ENCODE measurements at regions not wholly inside any gene's neighbourhood (a gene's known extent, or its start where the extent isn't known, plus 50 kb on each side); places are given as distances from the start of the nearest gene placed in this dataset.

DNA sequence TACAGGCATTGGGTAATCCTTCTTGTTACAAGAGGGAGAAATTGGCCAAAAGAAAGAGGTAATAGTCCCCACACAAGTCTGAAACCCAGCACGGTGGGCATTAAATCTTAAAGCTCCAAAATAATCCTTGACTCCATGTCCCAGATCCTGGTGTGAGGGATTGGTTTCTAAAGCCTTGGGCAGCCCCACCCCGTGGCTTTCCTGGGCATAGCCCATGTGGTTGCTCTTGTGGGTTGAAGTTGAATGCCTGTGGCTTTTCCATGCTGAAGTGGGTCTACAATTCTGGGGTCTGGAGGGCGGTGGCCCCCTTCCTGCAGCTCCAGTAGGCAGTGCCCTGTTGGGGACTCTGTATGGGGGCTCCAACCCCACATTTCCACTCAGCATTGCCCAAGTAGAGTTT is 91.8 kb upstream of the LARP1 start:
- intact Hi-C loops (cut with DNase I): no loop called here
- DNase-seq: no peak
- FAIRE-seq: no peak
- H3K36me3 ChIP-seq (ENCODE audit: control insufficient read depth in 2 of 3, insufficient read depth in 3 of 3, low read length in 3 of 3): no peaks in the 10 kb centered on the region
- no peak overlapping the region for H3K9ac ChIP-seq (ENCODE audit: low read length in 3 of 3)
- no peaks in the 10 kb centered on the region for H3K4me1 ChIP-seq (ENCODE audit: control insufficient read depth in 2 of 3, insufficient read depth in 2 of 3, low read depth in 1 of 3, low read length in 3 of 3)
- H3K9me3 ChIP-seq (ENCODE audit: control insufficient read depth in 2 of 3, insufficient read depth in 1 of 3, low read length in 3 of 3): peaks cover 0 to 7% (median 0%) of the 10 kb centered on the region in 3 donors
- H3K27ac ChIP-seq (ENCODE audit: low read depth in 2 of 2, low read length in 2 of 2): no peak overlapping the region
- no peak overlapping the region for H3K4me3 ChIP-seq (ENCODE audit: low read length in 3 of 3)
- no peak for TF ChIP-seq CTCF (IDR thresholded peaks at IDR 0.05; ENCODE audit: borderline replicate concordance, extremely low read depth, insufficient read depth)
- H3K27me3 ChIP-seq (ENCODE audit: control insufficient read depth, insufficient read depth, low read length): no peaks in the 10 kb centered on the region

- intact Hi-C loops (cut with DNase I): loop anchor here (5.0 kb wide), 1 partner anchor 158 kb away; no protein-coding TSS in a partner anchor
- peak overlapping the region in 1 of 3 donors; percentile 16 for H3K4me3 ChIP-seq (ENCODE audit: low read length in 3 of 3)
Observed at GRCh38 chr5:154654486-154655371, 100.4 kb upstream of the LARP1 start.

GRCh38 chr5:154653764-154654485 is 101.3 kb upstream of the LARP1 start:
- no peaks in the 10 kb centered on the region for H3K27me3 ChIP-seq (ENCODE audit: control insufficient read depth, insufficient read depth, low read length)
- intact Hi-C loops (cut with DNase I): loop anchor here (5.0 kb wide), 1 partner anchor 158 kb away; no protein-coding TSS in a partner anchor
- H3K27ac ChIP-seq (ENCODE audit: low read depth in 2 of 2, low read length in 2 of 2): peak overlapping the region in 1 of 2 donors; percentile 23
- H3K4me1 ChIP-seq (ENCODE audit: control insufficient read depth in 2 of 3, insufficient read depth in 2 of 3, low read depth in 1 of 3, low read length in 3 of 3): peaks cover 0 to 3% (median 0%) of the 10 kb centered on the region in 3 donors
- no peaks in the 10 kb centered on the region for H3K36me3 ChIP-seq (ENCODE audit: control insufficient read depth in 2 of 3, insufficient read depth in 3 of 3, low read length in 3 of 3)
- no peak overlapping the region for H3K9ac ChIP-seq (ENCODE audit: low read length in 3 of 3)
- DNase-seq (peak in 2 of 5 donors; percentile 5 to 16), FAIRE-seq (no peak)
- TF ChIP-seq CTCF (IDR thresholded peaks at IDR 0.05; ENCODE audit: borderline replicate concordance, extremely low read depth, insufficient read depth): no peak
- no peak overlapping the region for H3K4me3 ChIP-seq (ENCODE audit: low read length in 3 of 3)
- no peaks in the 10 kb centered on the region for H3K9me3 ChIP-seq (ENCODE audit: control insufficient read depth in 2 of 3, insufficient read depth in 1 of 3, low read length in 3 of 3)

More at GRCh38 chr5:154654486-154655371, 100.4 kb upstream of the LARP1 start:
- Histone ChIP-seq H3K27me3 (ENCODE audit: control insufficient read depth, insufficient read depth, low read length) (no peaks in the 10 kb centered on the region), H3K9me3 (ENCODE audit: control insufficient read depth in 2 of 3, insufficient read depth in 1 of 3, low read length in 3 of 3) (no peaks in the 10 kb centered on the region), H3K4me1 (ENCODE audit: control insufficient read depth in 2 of 3, insufficient read depth in 2 of 3, low read depth in 1 of 3, low read length in 3 of 3) (peaks cover 0 to 3% (median 0%) of the 10 kb centered on the region in 3 donors), H3K9ac (ENCODE audit: low read length in 3 of 3) (no peak overlapping the region), H3K27ac (ENCODE audit: low read depth in 2 of 2, low read length in 2 of 2) (peak overlapping the region in 1 of 2 donors; percentile 23), H3K36me3 (ENCODE audit: control insufficient read depth in 2 of 3, insufficient read depth in 3 of 3, low read length in 3 of 3) (no peaks in the 10 kb centered on the region)
- FAIRE-seq (no peak), DNase-seq (peak in 3 of 5 donors; percentile 61 to 81 (median 72))
- no peak for TF ChIP-seq CTCF (IDR thresholded peaks at IDR 0.05; ENCODE audit: borderline replicate concordance, extremely low read depth, insufficient read depth)
